Adrenal gland (tissue), 5 donors: ENCODE measurements at regions not wholly inside any gene's neighbourhood (a gene's known extent, or its start where the extent isn't known, plus 50 kb on each side); places are given as distances from the start of the nearest gene placed in this dataset.

Experiments used
- CTCF ChIP-seq, 6 experiments: fragments of 450-650 bp in 4 of 6; fragments of 200-600 bp in 2 of 6; sonication (generic) in 1 of 6; IDR thresholded peaks; 1 replicate in 5 of 6; 2 replicates in 1 of 6; pipeline versions ENCODE4 v1.5.1 to v1.8.0; 2016 to 2021; ENCODE audit warnings: antibody characterized with exemption in 6 of 6, mild to moderate bottlenecking in 2 of 6, moderate library complexity in 1 of 6
- POLR2A ChIP-seq, 2 donors: fragments of 450-650 bp; IDR thresholded peaks; one replicate each; pipeline ENCODE4 v1.6.1; 2017; ENCODE audit warnings: antibody characterized with exemption in 2 of 2, mild to moderate bottlenecking in 2 of 2, moderate library complexity in 1 of 2
- donor health status: DM: no; HTN: no; CAD: no.

GRCh38 chr7:51376420-51377092 lies 59.9 kb upstream of the COBL start:
- no peak for TF ChIP-seq CTCF (IDR thresholded peaks at IDR 0.05)
- no peak for TF ChIP-seq POLR2A (IDR thresholded peaks at IDR 0.05)
